Osteocyte (in vitro differentiated cells): ENCODE measurements at regions not wholly inside any gene's neighbourhood (a gene's known extent, or its start where the extent isn't known, plus 50 kb on each side); places are given as distances from the start of the nearest gene placed in this dataset.

Source experiments
- DNase-seq: peaks from one replicate; pipeline ENCODE4 v3.0.0; 2021; ENCODE audit warnings: mixed read lengths; ENCODE audit not compliant: unreplicated experiment; ENCODE audit errors: extremely low spot score
- H3K27ac Mint-ChIP-seq: one replicate; pipeline ENCODE4 v1.8.0; 2021; ENCODE audit warnings: mild to moderate bottlenecking, mixed read lengths; ENCODE audit not compliant: unreplicated experiment
- H3K27me3 Mint-ChIP-seq: one replicate; pipeline ENCODE4 v1.8.0; 2021; ENCODE audit warnings: mixed read lengths; ENCODE audit not compliant: unreplicated experiment
- H3K36me3 Mint-ChIP-seq: one replicate; pipeline ENCODE4 v1.8.0; 2021; ENCODE audit warnings: mixed read lengths; ENCODE audit not compliant: unreplicated experiment
- H3K4me1 Mint-ChIP-seq: one replicate; pipeline ENCODE4 v1.8.0; 2021; ENCODE audit warnings: mixed read lengths; ENCODE audit not compliant: unreplicated experiment
- H3K4me3 Mint-ChIP-seq: one replicate; pipeline ENCODE4 v1.8.0; 2021; ENCODE audit warnings: mild to moderate bottlenecking, moderate library complexity, mixed read lengths; ENCODE audit not compliant: unreplicated experiment
- H3K9me3 Mint-ChIP-seq: one replicate; pipeline ENCODE4 v1.8.0; 2021; ENCODE audit warnings: mixed read lengths; ENCODE audit not compliant: unreplicated experiment
- TF ChIP-seq, protein P1 (sequence below): fragments of 200-600 bp; sonication (generic); IDR thresholded peaks from 2 replicates; pipeline ENCODE4 v1.5.0; 2021; ENCODE audit warnings: antibody characterized with exemption, mild to moderate bottlenecking, moderate library complexity

DNA sequence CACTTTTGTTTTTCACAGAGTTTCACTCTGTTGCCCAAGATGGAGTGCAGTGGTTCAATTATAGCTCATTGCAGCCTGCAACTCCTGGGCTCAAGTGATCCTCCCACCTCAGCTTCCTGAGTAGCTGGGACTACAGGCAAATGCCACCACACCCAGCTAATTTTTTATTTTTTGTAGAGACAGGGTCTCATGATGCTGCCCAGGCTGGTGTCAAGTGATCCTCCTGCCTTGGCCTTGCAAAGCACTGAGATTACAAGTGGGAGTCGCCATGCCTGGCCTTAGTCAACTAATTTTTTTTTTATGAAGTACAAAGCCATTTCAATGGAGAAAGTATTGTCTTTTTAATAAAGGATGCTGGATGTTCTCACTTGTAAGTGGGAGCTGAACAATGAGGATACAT lies 51.3 kb upstream of the UXT start:
- Mint-ChIP-seq H3K27ac (no peak overlapping the region), H3K27me3 (peaks cover 4% of the 10 kb centered on the region), H3K4me3 (no peak overlapping the region), H3K36me3 (no peaks in the 10 kb centered on the region), H3K4me1 (no peaks in the 10 kb centered on the region), H3K9me3 (no peaks in the 10 kb centered on the region)
- TF ChIP-seq, protein P1, sequence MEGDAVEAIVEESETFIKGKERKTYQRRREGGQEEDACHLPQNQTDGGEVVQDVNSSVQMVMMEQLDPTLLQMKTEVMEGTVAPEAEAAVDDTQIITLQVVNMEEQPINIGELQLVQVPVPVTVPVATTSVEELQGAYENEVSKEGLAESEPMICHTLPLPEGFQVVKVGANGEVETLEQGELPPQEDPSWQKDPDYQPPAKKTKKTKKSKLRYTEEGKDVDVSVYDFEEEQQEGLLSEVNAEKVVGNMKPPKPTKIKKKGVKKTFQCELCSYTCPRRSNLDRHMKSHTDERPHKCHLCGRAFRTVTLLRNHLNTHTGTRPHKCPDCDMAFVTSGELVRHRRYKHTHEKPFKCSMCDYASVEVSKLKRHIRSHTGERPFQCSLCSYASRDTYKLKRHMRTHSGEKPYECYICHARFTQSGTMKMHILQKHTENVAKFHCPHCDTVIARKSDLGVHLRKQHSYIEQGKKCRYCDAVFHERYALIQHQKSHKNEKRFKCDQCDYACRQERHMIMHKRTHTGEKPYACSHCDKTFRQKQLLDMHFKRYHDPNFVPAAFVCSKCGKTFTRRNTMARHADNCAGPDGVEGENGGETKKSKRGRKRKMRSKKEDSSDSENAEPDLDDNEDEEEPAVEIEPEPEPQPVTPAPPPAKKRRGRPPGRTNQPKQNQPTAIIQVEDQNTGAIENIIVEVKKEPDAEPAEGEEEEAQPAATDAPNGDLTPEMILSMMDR = no peak
- no peak for DNase-seq
